GM23338 (cell line): ENCODE measurements at regions not wholly inside any gene's neighbourhood (a gene's known extent, or its start where the extent isn't known, plus 50 kb on each side); places are given as distances from the start of the nearest gene placed in this dataset.

ENCODE experiments used
- ATAC-seq: fragments of 200-7000 bp; cut with Tn5 transposase; 3 replicates; pipeline ENCODE4 v1.9.1; 2020
- DNase-seq: peaks from one replicate; pipeline ENCODE4 v3.0.0-alpha.2; 2015; ENCODE audit warnings: low spot score
- H2AFZ ChIP-seq: fragments of 200-600 bp; sonication (generic); 2 replicates; pipeline ENCODE4 v1.8.0; 2016; ENCODE audit warnings: antibody characterized with exemption, mild to moderate bottlenecking, moderate library complexity
- H3F3A ChIP-seq: fragments of 200-600 bp; sonication (generic); replicated peaks from 2 replicates; pipeline ENCODE4 v1.8.0; 2017; ENCODE audit warnings: antibody characterized with exemption, mixed run types, low read depth
- H3K27ac ChIP-seq: fragments of 200-600 bp; sonication (generic); 2 replicates; pipeline ENCODE4 v1.6.1; 2016; ENCODE audit warnings: low read depth
- H3K27me3 ChIP-seq: fragments of 200-600 bp; sonication (generic); 2 replicates; pipeline ENCODE4 v1.8.0; 2016; ENCODE audit warnings: mild to moderate bottlenecking, mixed run types, moderate library complexity; ENCODE audit not compliant: insufficient read depth
- H3K36me3 ChIP-seq: fragments of 200-600 bp; sonication (generic); 2 replicates; pipeline ENCODE4 v1.8.0; 2016; ENCODE audit warnings: mild to moderate bottlenecking; ENCODE audit not compliant: insufficient read depth
- H3K4me1 ChIP-seq: fragments of 200-600 bp; sonication (generic); 2 replicates; pipeline ENCODE4 v1.8.0; 2016; ENCODE audit warnings: mild to moderate bottlenecking, moderate library complexity; ENCODE audit not compliant: insufficient read depth
- H3K4me2 ChIP-seq: fragments of 200-600 bp; sonication (generic); 2 replicates; pipeline ENCODE4 v1.7.1; 2017; ENCODE audit warnings: mixed run types
- H3K4me3 ChIP-seq: fragments of 200-600 bp; sonication (generic); 2 replicates; pipeline ENCODE4 v1.6.1; 2016; ENCODE audit warnings: mixed run types
- H3K79me2 ChIP-seq: fragments of 200-600 bp; sonication (generic); replicated peaks from 2 replicates; pipeline ENCODE4 v1.8.0; 2017; ENCODE audit warnings: mild to moderate bottlenecking; ENCODE audit not compliant: insufficient read depth
- H3K9me2 ChIP-seq: fragments of 200-600 bp; sonication (generic); 2 replicates; pipeline ENCODE4 v1.8.0; 2017; ENCODE audit not compliant: insufficient read depth
- H4K20me1 ChIP-seq: fragments of 200-600 bp; sonication (generic); replicated peaks from 2 replicates; pipeline ENCODE4 v1.8.0; 2017; ENCODE audit warnings: mild to moderate bottlenecking; ENCODE audit not compliant: insufficient read depth
- H3K27ac Mint-ChIP-seq: 2 replicates; pipeline ENCODE4 v1.8.0; 2020; ENCODE audit warnings: inconsistent platforms, mild to moderate bottlenecking, moderate library complexity, mixed read lengths
- H3K27me3 Mint-ChIP-seq: 3 replicates; pipeline ENCODE4 v1.8.0; 2022; ENCODE audit warnings: low read depth, mild to moderate bottlenecking, moderate library complexity, mixed read lengths, inconsistent platforms; ENCODE audit not compliant: insufficient read depth, poor library complexity
- H3K36me3 Mint-ChIP-seq: 3 replicates; pipeline ENCODE4 v1.8.0; 2021; ENCODE audit warnings: low read depth, mild to moderate bottlenecking, inconsistent platforms, moderate library complexity, mixed read lengths
- H3K4me1 Mint-ChIP-seq: 3 replicates; pipeline ENCODE4 v1.8.0; 2020; ENCODE audit warnings: mild to moderate bottlenecking, inconsistent platforms, mixed read lengths
- H3K4me3 Mint-ChIP-seq: 3 replicates; pipeline ENCODE4 v1.8.0; 2021; ENCODE audit warnings: moderate library complexity, mild to moderate bottlenecking, inconsistent platforms, mixed read lengths
- H3K9me3 Mint-ChIP-seq: 3 replicates; pipeline ENCODE4 v1.8.0; 2020; ENCODE audit warnings: moderate library complexity, mild to moderate bottlenecking, inconsistent platforms, mixed read lengths
- CTCF ChIP-seq, 2 experiments: fragments of 200-600 bp in 1 of 2; sonication (generic) in 1 of 2; conservative IDR thresholded peaks; 2 replicates each; pipeline versions ENCODE4 v1.5.1 to v1.6.1; 2016 to 2017; ENCODE audit warnings: antibody characterized with exemption in 2 of 2, low read depth in 2 of 2, mild to moderate bottlenecking in 2 of 2, moderate library complexity in 1 of 2
- EZH2phosphoT487 ChIP-seq: fragments of 200-600 bp; sonication (generic); IDR thresholded peaks from one replicate; pipeline ENCODE4 v1.8.1; 2018; ENCODE audit warnings: antibody characterized with exemption; ENCODE audit not compliant: unreplicated experiment
- STAT1 ChIP-seq: IDR thresholded peaks from one replicate; pipeline ENCODE4 v1.6.1; 2016; ENCODE audit warnings: antibody characterized with exemption; ENCODE audit not compliant: unreplicated experiment
- ZNF114 ChIP-seq: fragments of 250-450 bp; sonication (Bioruptor Pico); IDR thresholded peaks from 2 replicates; pipeline ENCODE4 v1.5.0; 2020; ENCODE audit warnings: mild to moderate bottlenecking, moderate library complexity
- ZNF462 ChIP-seq: fragments of 250-450 bp; sonication (Bioruptor Pico); IDR thresholded peaks from 2 replicates; pipeline ENCODE4 v1.5.0; 2020; ENCODE audit warnings: mild to moderate bottlenecking, moderate library complexity

DNA sequence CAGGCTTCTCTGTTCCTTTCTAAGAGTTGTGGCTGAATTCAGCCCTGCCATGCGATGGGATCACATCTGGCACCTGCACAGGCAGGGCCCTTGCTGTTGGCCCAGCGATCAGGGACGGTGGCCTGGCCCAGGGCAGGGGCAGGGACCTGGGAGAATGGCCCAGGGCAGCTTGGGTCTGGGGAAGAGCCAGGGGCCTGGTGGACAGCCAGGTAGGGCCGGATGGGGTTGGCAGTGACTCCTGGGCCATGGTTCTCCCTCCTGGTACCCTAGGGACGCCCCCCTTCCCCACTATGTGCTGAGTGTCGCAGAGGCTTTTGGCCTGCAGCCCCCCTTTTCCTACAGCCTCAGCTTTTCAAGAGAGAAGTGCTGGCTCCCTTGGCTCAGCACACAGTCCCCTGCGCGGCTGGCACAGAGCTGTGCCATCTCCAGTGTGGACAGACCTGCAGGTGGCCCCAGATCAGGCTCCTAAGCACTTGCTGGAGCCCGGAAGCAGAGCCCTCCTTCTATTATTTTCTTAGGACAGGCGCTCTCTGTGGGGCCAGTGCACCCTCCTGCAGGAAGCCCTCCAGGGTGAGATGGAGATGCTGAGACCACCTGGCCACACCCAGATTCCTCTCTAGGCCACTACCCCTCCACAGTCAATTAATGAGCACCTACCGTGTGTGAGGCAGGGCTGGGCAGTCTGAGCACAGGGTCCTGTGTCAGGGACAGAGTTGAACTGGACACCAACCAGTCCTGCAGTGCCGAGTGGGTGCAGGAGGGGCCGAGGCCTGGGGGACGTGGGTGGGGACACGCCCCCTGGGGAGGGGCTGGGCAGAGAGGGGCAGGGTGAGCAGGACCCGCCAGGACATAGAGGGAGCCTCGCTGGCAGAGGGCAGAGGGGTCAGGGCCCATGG is 267.6 kb downstream of the ADGRD1 start:
- no peaks in the 10 kb centered on the region for H3K36me3 Mint-ChIP-seq
- H2AFZ ChIP-seq = no peak overlapping the region
- ATAC-seq (no peak), DNase-seq (no peak)
- H3F3A ChIP-seq = no peaks in the 10 kb centered on the region
- H3K4me1 Mint-ChIP-seq = peaks cover 34% of the 10 kb centered on the region
- H4K20me1 ChIP-seq = no peaks in the 10 kb centered on the region
- no peaks in the 10 kb centered on the region for H3K79me2 ChIP-seq
- TF ChIP-seq EZH2phosphoT487 (no peak), ZNF114 (no peak), CTCF (conservative IDR thresholded peaks at IDR 0.05; ENCODE audit: low read depth in 2 of 2) (no peak), ZNF462 (CRISPR knock-in tag) (no peak), STAT1 (no peak)
- no peaks in the 10 kb centered on the region for H3K27me3 ChIP-seq
- H3K4me2 ChIP-seq = no peak overlapping the region
- H3K9me3 Mint-ChIP-seq = no peaks in the 10 kb centered on the region
- H3K9me2 ChIP-seq = no peaks in the 10 kb centered on the region
- no peak overlapping the region for H3K4me3 Mint-ChIP-seq
- no peak overlapping the region for H3K27ac Mint-ChIP-seq
- no peak overlapping the region for H3K4me3 ChIP-seq
- H3K27ac ChIP-seq = no peak overlapping the region
- peaks cover 21% of the 10 kb centered on the region for H3K4me1 ChIP-seq
- H3K36me3 ChIP-seq = no peaks in the 10 kb centered on the region
- H3K27me3 Mint-ChIP-seq = peaks cover 13% of the 10 kb centered on the region
